Mesothelial cell of epicardium (in vitro differentiated cells): ENCODE measurements at regions not wholly inside any gene's neighbourhood (a gene's known extent, or its start where the extent isn't known, plus 50 kb on each side); places are given as distances from the start of the nearest gene placed in this dataset.

Experiments used
- DNase-seq, 2 experiments: peaks; one replicate each; pipeline ENCODE4 v3.0.0; 2021; ENCODE audit warnings: low spot score in 2 of 2; ENCODE audit not compliant: unreplicated experiment in 2 of 2
- H3K27ac Mint-ChIP-seq: 2 replicates; pipeline ENCODE4 v1.8.0; 2021; ENCODE audit warnings: mixed read lengths
- H3K27me3 Mint-ChIP-seq: 2 replicates; pipeline ENCODE4 v1.8.0; 2021; ENCODE audit warnings: low read depth, mixed read lengths
- H3K36me3 Mint-ChIP-seq: 2 replicates; pipeline ENCODE4 v1.8.0; 2021; ENCODE audit warnings: mixed read lengths
- H3K4me1 Mint-ChIP-seq: 2 replicates; pipeline ENCODE4 v1.8.0; 2021; ENCODE audit warnings: mixed read lengths
- H3K4me3 Mint-ChIP-seq: 2 replicates; pipeline ENCODE4 v1.8.0; 2021; ENCODE audit warnings: mild to moderate bottlenecking, moderate library complexity, mixed read lengths
- H3K9me3 Mint-ChIP-seq: 2 replicates; pipeline ENCODE4 v1.8.0; 2021; ENCODE audit warnings: mixed read lengths
- CTCF ChIP-seq: fragments of 200-600 bp; sonication (generic); IDR thresholded peaks from one replicate; pipeline ENCODE4 v1.5.0; 2021; ENCODE audit warnings: antibody characterized with exemption; ENCODE audit not compliant: unreplicated experiment

GRCh38 chr5:114297915-114298314 lies 64.0 kb upstream of the KCNN2 start:
- no peaks in the 10 kb centered on the region for H3K36me3 Mint-ChIP-seq
- no peaks in the 10 kb centered on the region for H3K27me3 Mint-ChIP-seq
- no peak overlapping the region for H3K27ac Mint-ChIP-seq
- TF ChIP-seq CTCF = no peak
- no peak for DNase-seq
- H3K4me3 Mint-ChIP-seq = no peak overlapping the region
- H3K4me1 Mint-ChIP-seq = peaks cover 17% of the 10 kb centered on the region
- peaks cover 8% of the 10 kb centered on the region for H3K9me3 Mint-ChIP-seq

- no peaks in the 10 kb centered on the region for H3K36me3 Mint-ChIP-seq
- H3K4me1 Mint-ChIP-seq = peaks cover 28% of the 10 kb centered on the region
- no peak for TF ChIP-seq CTCF
- H3K4me3 Mint-ChIP-seq = no peak overlapping the region
- no peaks in the 10 kb centered on the region for H3K9me3 Mint-ChIP-seq
- DNase-seq = no peak
- no peak overlapping the region for H3K27ac Mint-ChIP-seq
- H3K27me3 Mint-ChIP-seq = no peaks in the 10 kb centered on the region
These were observed 56.3 kb upstream of the KCNN2 start for GRCh38 chr5:114305402-114306207.

- Mint-ChIP-seq H3K27me3 (no peaks in the 10 kb centered on the region), H3K4me3 (no peak overlapping the region), H3K9me3 (no peaks in the 10 kb centered on the region), H3K4me1 (peaks cover 26% of the 10 kb centered on the region), H3K36me3 (no peaks in the 10 kb centered on the region), H3K27ac (no peak overlapping the region)
- TF ChIP-seq CTCF = no peak
- DNase-seq = no peak
These were observed 53.9 kb upstream of the KCNN2 start for GRCh38 chr5:114308017-114308416.

GRCh38 chr5:114308508-114308907 lies 53.4 kb upstream of the KCNN2 start:
- Mint-ChIP-seq H3K4me1 (peaks cover 28% of the 10 kb centered on the region), H3K27ac (no peak overlapping the region), H3K36me3 (no peaks in the 10 kb centered on the region)

GRCh38 chr5:114310666-114311065 lies 51.2 kb upstream of the KCNN2 start:
- Mint-ChIP-seq H3K27me3 (no peaks in the 10 kb centered on the region), H3K27ac (no peak overlapping the region), H3K4me3 (no peak overlapping the region), H3K4me1 (peaks cover 24% of the 10 kb centered on the region), H3K36me3 (no peaks in the 10 kb centered on the region), H3K9me3 (no peaks in the 10 kb centered on the region)
- DNase-seq = no peak
- no peak for TF ChIP-seq CTCF

More at GRCh38 chr5:114308508-114308907, 53.4 kb upstream of the KCNN2 start:
- no peak overlapping the region for H3K4me3 Mint-ChIP-seq
- no peak for DNase-seq
- TF ChIP-seq CTCF = no peak
- no peaks in the 10 kb centered on the region for H3K9me3 Mint-ChIP-seq
- H3K27me3 Mint-ChIP-seq = no peaks in the 10 kb centered on the region
